SK-N-SH treated with all-trans-retinoic acid at 6 μM for 48 hours (cell line): ENCODE measurements at regions not wholly inside any gene's neighbourhood (a gene's known extent, or its start where the extent isn't known, plus 50 kb on each side); places are given as distances from the start of the nearest gene placed in this dataset.

ENCODE experiments used
- ATAC-seq: fragments of 200-7000 bp; cut with Tn5 transposase; 3 replicates; pipeline ENCODE4 v1.9.1; 2020; ENCODE audit warnings: mild to moderate bottlenecking, moderate library complexity
- BACH2 ChIP-seq: fragments of 250-450 bp; sonication (Bioruptor Pico); IDR thresholded peaks from 2 replicates; pipeline ENCODE4 v1.9.0; 2021; ENCODE audit warnings: mild to moderate bottlenecking, borderline replicate concordance
- CSDC2 ChIP-seq: fragments of 250-450 bp; sonication (Bioruptor Pico); IDR thresholded peaks from 2 replicates; pipeline ENCODE4 v1.5.0; 2020; ENCODE audit warnings: mild to moderate bottlenecking, moderate library complexity
- CSRNP3 ChIP-seq: fragments of 250-450 bp; sonication (Bioruptor Pico); IDR thresholded peaks from 2 replicates; pipeline ENCODE4 v1.5.1; 2021; ENCODE audit warnings: mild to moderate bottlenecking, moderate library complexity
- ESRRG ChIP-seq: fragments of 250-450 bp; sonication (Bioruptor Pico); IDR thresholded peaks from 2 replicates; pipeline ENCODE4 v1.6.1; 2021; ENCODE audit warnings: mild to moderate bottlenecking
- ISL1 ChIP-seq: fragments of 250-450 bp; sonication (Bioruptor Pico); IDR thresholded peaks from 2 replicates; pipeline ENCODE4 v2.1.2; 2022; ENCODE audit warnings: mild to moderate bottlenecking, moderate library complexity
- RARB ChIP-seq: fragments of 250-450 bp; sonication (Bioruptor Pico); IDR thresholded peaks from 2 replicates; pipeline ENCODE4 v1.8.0; 2021; ENCODE audit warnings: mild to moderate bottlenecking, moderate library complexity
- ZFP30 ChIP-seq: fragments of 450-650 bp; formaldehyde crosslinking; IDR thresholded peaks from 2 replicates; pipeline ENCODE4 v1.5.0; 2022; ENCODE audit warnings: mild to moderate bottlenecking, moderate library complexity
- ZNF8 ChIP-seq: fragments of 450-650 bp; formaldehyde crosslinking; IDR thresholded peaks from 2 replicates; pipeline ENCODE4 v1.5.0; 2020; ENCODE audit warnings: mild to moderate bottlenecking, moderate library complexity

GRCh38 chr21:20944139-20944538 lies 54.1 kb upstream of the NCAM2 start:
- ATAC-seq: no peak
- TF ChIP-seq BACH2 (no peak), RARB (CRISPR knock-in tag) (no peak), ZFP30 (CRISPR knock-in tag) (no peak)

- ATAC-seq: no peak
- TF ChIP-seq ESRRG: no peak
- no peak for TF ChIP-seq CSRNP3 (CRISPR knock-in tag)
- no peak for TF ChIP-seq CSDC2 (CRISPR knock-in tag)
- no peak for TF ChIP-seq ISL1 (CRISPR knock-in tag)
- TF ChIP-seq ZNF8 (CRISPR knock-in tag): no peak
- no peak for TF ChIP-seq ZFP30 (CRISPR knock-in tag)
These were observed 51.5 kb upstream of the NCAM2 start for GRCh38 chr21:20946701-20947100.
